Endothelial cell of umbilical vein (primary cell): ENCODE measurements at regions not wholly inside any gene's neighbourhood (a gene's known extent, or its start where the extent isn't known, plus 50 kb on each side); places are given as distances from the start of the nearest gene placed in this dataset.

ENCODE experiments used
- BruUV-seq: library from RNA; stranded (reverse); fragments of 400-500 nt; replicated peaks from 2 replicates; lab custom pipeline; 2021; lab: Mats Ljungman, UMichigan
- CTCF ChIA-PET: fragments of 300-600, 350-600 bp; sonication (Branson Sonifier 250); formaldehyde crosslinking; loops from one replicate; lab custom pipeline; 2021; ENCODE audit warnings: antibody characterized with exemption, inconsistent platforms; lab: Charles Lee
- POLR2A ChIA-PET: fragments of 300-600, 350-600 bp; sonication (Branson Sonifier 250); formaldehyde crosslinking; loops from one replicate; lab custom pipeline; 2021; ENCODE audit warnings: antibody characterized with exemption, inconsistent platforms; lab: Charles Lee
- DNase-seq: peaks from one replicate; pipeline ENCODE4 v3.0.0-alpha.2; 2011; ENCODE audit warnings: low read depth, low spot score
- FAIRE-seq: peaks from 2 replicates; lab custom pipeline; 2011; peaks lifted over from hg19 to GRCh38; lab: Jason Lieb, UNC
- H2AFZ ChIP-seq: 2 replicates; pipeline ENCODE4 v1.6.0; 2012; ENCODE audit warnings: low read depth, low read length, control low read depth, inconsistent platforms
- H3K27ac ChIP-seq: 2 replicates; pipeline ENCODE4 v1.5.1; 2011; ENCODE audit warnings: low read depth, mild to moderate bottlenecking, control low read depth, low read length, moderate library complexity; ENCODE audit not compliant: insufficient read depth
- H3K27me3 ChIP-seq, 2 experiments: 2 replicates each; pipeline versions ENCODE4 v1.6.0 to v1.6.1; 2011; ENCODE audit warnings: low read length in 2 of 2, mixed read lengths in 1 of 2; ENCODE audit not compliant: control insufficient read depth in 2 of 2, insufficient read depth in 2 of 2
- H3K36me3 ChIP-seq, 2 experiments: 2 replicates in 1 of 2; 3 replicates in 1 of 2; pipeline ENCODE4 v1.5.1; 2011; ENCODE audit warnings: low read length in 2 of 2, mild to moderate bottlenecking in 1 of 2, moderate library complexity in 1 of 2; ENCODE audit not compliant: control insufficient read depth in 2 of 2, insufficient read depth in 2 of 2; ENCODE audit errors: extremely low read depth in 1 of 2
- H3K4me1 ChIP-seq: 3 replicates; pipeline ENCODE4 v1.5.1; 2011; ENCODE audit warnings: mild to moderate bottlenecking, low read length; ENCODE audit not compliant: control insufficient read depth, insufficient read depth; ENCODE audit errors: extremely low read depth
- H3K4me2 ChIP-seq: 2 replicates; pipeline ENCODE4 v1.6.1; 2011; ENCODE audit warnings: low read length, control low read depth, mixed read lengths; ENCODE audit not compliant: insufficient read depth
- H3K4me3 ChIP-seq, 3 experiments: fragments of 200-600 bp in 1 of 3; sonication (generic), shearing (Covaris generic) in 1 of 3; replicated peaks in 1 of 3; 2 replicates each; pipeline ENCODE4 v1.5.1; 2011 to 2016; ENCODE audit warnings: control low read depth in 3 of 3, low read length in 3 of 3, mild to moderate bottlenecking in 2 of 3, inconsistent platforms in 1 of 3, low read depth in 1 of 3, moderate library complexity in 1 of 3; ENCODE audit not compliant: insufficient read depth in 1 of 3
- H3K79me2 ChIP-seq: 2 replicates; pipeline ENCODE4 v1.6.0; 2012; ENCODE audit warnings: low read length, inconsistent platforms; ENCODE audit not compliant: control insufficient read depth, insufficient read depth
- H3K9ac ChIP-seq: replicated peaks from 2 replicates; pipeline ENCODE3; 2011; ENCODE audit warnings: low read length, control low read depth; ENCODE audit not compliant: insufficient read depth; ENCODE audit errors: extremely low read depth
- H3K9me1 ChIP-seq: replicated peaks from 3 replicates; pipeline ENCODE4 v1.6.0; 2011; ENCODE audit warnings: mild to moderate bottlenecking, low read length; ENCODE audit not compliant: control insufficient read depth, insufficient read depth; ENCODE audit errors: extremely low read depth
- H3K9me3 ChIP-seq: replicated peaks from 2 replicates; pipeline ENCODE4 v1.5.1; 2012; ENCODE audit warnings: low read length, inconsistent platforms; ENCODE audit not compliant: control insufficient read depth, insufficient read depth
- H4K20me1 ChIP-seq: replicated peaks from 2 replicates; pipeline ENCODE3; 2011; ENCODE audit warnings: mild to moderate bottlenecking, low read length; ENCODE audit not compliant: control insufficient read depth, insufficient read depth; ENCODE audit errors: extremely low read depth
- CTCF ChIP-seq, 2 donors: IDR thresholded peaks; 1 replicate in 1 of 2; 2 replicates in 1 of 2; pipeline ENCODE4 v1.5.1; 2011; ENCODE audit warnings: low read length in 2 of 2, mild to moderate bottlenecking in 2 of 2, moderate library complexity in 2 of 2, control low read depth in 1 of 2, inconsistent platforms in 1 of 2, low read depth in 1 of 2; ENCODE audit not compliant: insufficient read depth in 1 of 2; ENCODE audit errors: extremely low read depth in 1 of 2
- EZH2 ChIP-seq: IDR thresholded peaks from 2 replicates; pipeline ENCODE4 v1.6.1; 2012; ENCODE audit warnings: borderline replicate concordance, low read depth, mild to moderate bottlenecking, moderate library complexity, low read length, inconsistent platforms; ENCODE audit not compliant: severe bottlenecking
- FOS ChIP-seq: IDR thresholded peaks from 2 replicates; pipeline ENCODE4 v1.6.1; 2011; ENCODE audit warnings: mild to moderate bottlenecking, low read length, moderate library complexity, borderline replicate concordance; ENCODE audit not compliant: insufficient read depth
- GATA2 ChIP-seq: IDR thresholded peaks from 2 replicates; pipeline ENCODE4 v1.7.0; 2011; ENCODE audit warnings: low read depth, mild to moderate bottlenecking, moderate library complexity, mixed read lengths, low read length; ENCODE audit not compliant: insufficient read length, insufficient read depth
- JUN ChIP-seq: IDR thresholded peaks from 2 replicates; pipeline ENCODE4 v1.6.1; 2011; ENCODE audit warnings: borderline replicate concordance, low read depth; ENCODE audit not compliant: insufficient read length, insufficient read depth
- MAX ChIP-seq: IDR thresholded peaks from 2 replicates; pipeline ENCODE4 v1.6.1; 2011; ENCODE audit not compliant: insufficient read depth, insufficient read length
- MYC ChIP-seq: IDR thresholded peaks from one replicate; pipeline ENCODE4 v1.6.1; 2011; ENCODE audit warnings: mild to moderate bottlenecking, low read depth, low read length
- POLR2A ChIP-seq: IDR thresholded peaks from 2 replicates; pipeline ENCODE4 v1.6.1; 2012; ENCODE audit warnings: low read depth, mild to moderate bottlenecking, control low read depth, low read length
- POLR2AphosphoS5 ChIP-seq: IDR thresholded peaks from 2 replicates; pipeline ENCODE4 v1.6.1; 2012; ENCODE audit warnings: low read depth, mild to moderate bottlenecking, control low read depth, low read length, moderate library complexity; ENCODE audit not compliant: insufficient read depth
- dilution Hi-C: fragments of 300-500 bp; cut with MboI; formaldehyde crosslinking; loops from one replicate; pipeline ENCODE4 v1.15.0; 2019; ENCODE audit warnings: low sequenced_read_pairs; ENCODE audit not compliant: extremely low pct_ligation_motif_present
- intact Hi-C: fragments of 100-400 bp; cut with micrococcal nuclease; formaldehyde crosslinking; loops from one replicate; pipeline ENCODE4 v1.10.0; 2022

GRCh38 chr13:85137516-85137915 lies 661.7 kb downstream of the SLITRK6 start:
- BruUV-seq: no TSS peak
- intact Hi-C loops: no loop called here

More at GRCh38 chr13:85137516-85137915, 661.7 kb downstream of the SLITRK6 start:
- no peak for TF ChIP-seq FOS
- TF ChIP-seq POLR2A: no peak
- no peak for TF ChIP-seq POLR2AphosphoS5
- TF ChIP-seq EZH2: no peak
- TF ChIP-seq MAX: no peak
- TF ChIP-seq GATA2: no peak
- no peak for TF ChIP-seq JUN
- TF ChIP-seq MYC: no peak
- no peak for TF ChIP-seq CTCF (IDR thresholded peaks at IDR 0.05; ENCODE audit: extremely low read depth in 1 of 2, insufficient read depth in 1 of 2, low read depth in 1 of 2, low read length in 2 of 2)
- no peaks in the 10 kb centered on the region for H3K9me1 ChIP-seq
- no peaks in the 10 kb centered on the region for H3K4me1 ChIP-seq
- no peaks in the 10 kb centered on the region for H3K27me3 ChIP-seq
- DNase-seq: no peak
- H3K27ac ChIP-seq: no peak overlapping the region
- no peaks in the 10 kb centered on the region for H4K20me1 ChIP-seq
- FAIRE-seq: no peak
- H2AFZ ChIP-seq: no peak overlapping the region
- dilution Hi-C loops: no loop called here
- no peaks in the 10 kb centered on the region for H3K79me2 ChIP-seq
- H3K4me2 ChIP-seq: no peak overlapping the region
- H3K9me3 ChIP-seq: no peaks in the 10 kb centered on the region
- H3K4me3 ChIP-seq: no peak overlapping the region
- POLR2A ChIA-PET: no interaction called here
- H3K36me3 ChIP-seq: no peaks in the 10 kb centered on the region
- no peak overlapping the region for H3K9ac ChIP-seq
- CTCF ChIA-PET: no interaction called here
